ENCODE measurements at regions not wholly inside any gene's neighbourhood (a gene's known extent, or its start where the extent isn't known, plus 50 kb on each side); places are given as distances from the start of the nearest gene placed in this dataset.
"Not testable (repeated sequence)": the region's sequence is repeated elsewhere in the genome, so short reads cannot be mapped to it uniquely, and the experiment has no call there.

- DNase-seq = no peak
Observed at GRCh38 chr11:69869311-69869939, 50.2 kb upstream of the FGF3 start.

- no peak for DNase-seq
Observed at GRCh38 chr11:69870766-69871165, 51.5 kb upstream of the FGF3 start.

GRCh38 chr11:69873166-69874077, 54.2 kb upstream of the FGF3 start:
- DNase-seq = no peak

- no peak for DNase-seq
Observed at GRCh38 chr11:69874178-69874983, 55.2 kb upstream of the FGF3 start.

- no peak for DNase-seq
Observed at GRCh38 chr11:69874984-69875624, 55.9 kb upstream of the FGF3 start.

- no peak for DNase-seq
Observed at GRCh38 chr11:69876013-69876412, 56.8 kb upstream of the FGF3 start.

GRCh38 chr11:69877235-69877634, 58.0 kb upstream of the FGF3 start:
- DNase-seq = no peak

- DNase-seq = not testable (repeated sequence)
Observed at GRCh38 chr11:69877704-69878103, 58.5 kb upstream of the FGF3 start.

- no peak for DNase-seq
Observed at GRCh38 chr11:69878144-69878883, 59.1 kb upstream of the FGF3 start.

- no peak for DNase-seq
Observed at GRCh38 chr11:69878927-69879728, 59.9 kb upstream of the FGF3 start.

- no peak for DNase-seq
Observed at GRCh38 chr11:69879729-69880005, 60.5 kb upstream of the FGF3 start.

- no peak for DNase-seq
Observed at GRCh38 chr11:69880041-69880825, 61.0 kb upstream of the FGF3 start.

GRCh38 chr11:69880826-69881445, 61.7 kb upstream of the FGF3 start:
- DNase-seq = no peak

- no peak for DNase-seq
Observed at GRCh38 chr11:69881467-69882269, 62.5 kb upstream of the FGF3 start.

GRCh38 chr11:69882270-69882608, 63.0 kb upstream of the FGF3 start:
- DNase-seq = no peak

GRCh38 chr11:69883292-69884255, 64.4 kb upstream of the FGF3 start:
- no peak for DNase-seq

- no peak for DNase-seq
Observed at GRCh38 chr11:69884286-69884685, 65.1 kb upstream of the FGF3 start.

GRCh38 chr11:69884751-69885150, 65.5 kb upstream of the FGF3 start:
- DNase-seq = no peak
